Cardiac fibroblast (primary cell): ENCODE measurements at regions not wholly inside any gene's neighbourhood (a gene's known extent, or its start where the extent isn't known, plus 50 kb on each side); places are given as distances from the start of the nearest gene placed in this dataset.

ENCODE experiments used
- DNase-seq, 2 donors: peaks; one replicate each; pipeline versions ENCODE4 v3.0.0 to v3.0.0-alpha.2; 2010; ENCODE audit warnings: low read depth in 2 of 2
- H3K4me3 ChIP-seq, 2 donors: replicated peaks in 1 of 2; 1 replicate in 1 of 2; 2 replicates in 1 of 2; pipeline ENCODE4 v1.5.1; 2011; ENCODE audit warnings: low read depth in 2 of 2, low read length in 2 of 2, mild to moderate bottlenecking in 2 of 2, moderate library complexity in 1 of 2
- TF ChIP-seq, protein P1 (sequence below): IDR thresholded peaks from one replicate; pipeline ENCODE4 v1.5.1; 2011; ENCODE audit warnings: low read depth, mild to moderate bottlenecking, low read length, inconsistent platforms

DNA sequence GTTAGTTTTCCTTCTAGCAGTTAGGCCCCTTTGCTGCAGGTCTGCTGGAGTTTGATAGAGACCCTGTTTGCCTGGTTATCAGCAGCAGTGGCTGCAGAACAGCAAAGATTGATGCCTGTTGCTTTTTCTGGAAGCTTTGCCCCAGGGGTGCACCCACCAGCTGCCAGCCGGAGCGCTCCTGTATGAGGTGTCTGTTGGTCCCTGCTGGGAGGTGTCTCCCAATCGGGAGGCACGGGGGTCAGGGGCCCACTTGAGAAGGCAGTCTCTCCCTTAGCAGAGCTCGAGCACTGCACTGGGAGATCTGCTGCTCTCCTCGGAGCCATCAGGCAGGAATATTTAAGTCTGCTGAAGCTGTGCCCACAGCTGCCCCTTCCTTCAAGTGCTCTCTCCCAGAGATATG, 825.3 kb upstream of the GRM7 start:
- TF ChIP-seq, protein P1, sequence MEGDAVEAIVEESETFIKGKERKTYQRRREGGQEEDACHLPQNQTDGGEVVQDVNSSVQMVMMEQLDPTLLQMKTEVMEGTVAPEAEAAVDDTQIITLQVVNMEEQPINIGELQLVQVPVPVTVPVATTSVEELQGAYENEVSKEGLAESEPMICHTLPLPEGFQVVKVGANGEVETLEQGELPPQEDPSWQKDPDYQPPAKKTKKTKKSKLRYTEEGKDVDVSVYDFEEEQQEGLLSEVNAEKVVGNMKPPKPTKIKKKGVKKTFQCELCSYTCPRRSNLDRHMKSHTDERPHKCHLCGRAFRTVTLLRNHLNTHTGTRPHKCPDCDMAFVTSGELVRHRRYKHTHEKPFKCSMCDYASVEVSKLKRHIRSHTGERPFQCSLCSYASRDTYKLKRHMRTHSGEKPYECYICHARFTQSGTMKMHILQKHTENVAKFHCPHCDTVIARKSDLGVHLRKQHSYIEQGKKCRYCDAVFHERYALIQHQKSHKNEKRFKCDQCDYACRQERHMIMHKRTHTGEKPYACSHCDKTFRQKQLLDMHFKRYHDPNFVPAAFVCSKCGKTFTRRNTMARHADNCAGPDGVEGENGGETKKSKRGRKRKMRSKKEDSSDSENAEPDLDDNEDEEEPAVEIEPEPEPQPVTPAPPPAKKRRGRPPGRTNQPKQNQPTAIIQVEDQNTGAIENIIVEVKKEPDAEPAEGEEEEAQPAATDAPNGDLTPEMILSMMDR: no peak
- no peak overlapping the region for H3K4me3 ChIP-seq
- DNase-seq: no peak

DNA sequence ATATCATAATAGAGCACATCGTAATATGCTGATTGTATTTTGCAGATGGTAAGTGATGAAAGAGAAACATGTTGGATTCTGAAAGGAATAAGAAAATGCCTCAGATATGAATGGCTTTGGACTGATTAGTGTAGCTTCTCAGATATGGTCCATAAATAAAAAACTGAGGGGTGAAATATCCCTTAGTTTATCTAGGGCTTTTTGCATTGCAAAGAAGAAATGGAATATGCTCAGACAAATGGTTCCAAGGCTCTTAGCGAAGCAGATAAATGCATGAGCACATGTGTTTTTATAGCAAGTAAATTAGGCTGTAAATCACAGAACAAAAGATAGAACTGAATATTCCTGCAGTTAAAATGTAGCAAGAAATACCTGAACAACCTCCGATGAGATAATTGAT, 820.9 kb upstream of the GRM7 start:
- no peak for DNase-seq
- TF ChIP-seq, protein P1: no peak
- no peak overlapping the region for H3K4me3 ChIP-seq

DNA sequence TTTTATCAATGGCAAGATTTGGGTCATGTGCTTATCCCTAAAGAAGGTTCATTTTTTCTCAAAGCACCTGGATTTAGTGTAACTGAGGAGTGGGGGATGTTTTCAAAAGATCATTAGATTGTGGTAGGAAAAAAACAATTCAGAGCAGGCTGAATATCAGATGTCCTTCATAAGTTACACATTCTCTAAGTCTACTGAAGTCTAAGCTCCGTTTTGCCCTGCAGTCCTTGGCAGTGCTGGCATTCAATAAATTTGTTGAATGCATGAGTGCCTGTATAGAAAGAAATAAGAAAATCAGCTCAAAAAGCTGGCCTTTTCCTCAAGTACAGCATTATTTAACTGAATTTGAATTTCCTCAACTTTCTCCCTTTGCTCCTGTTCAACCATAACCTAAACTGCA, 819.0 kb upstream of the GRM7 start:
- no peak overlapping the region for H3K4me3 ChIP-seq
- no peak for DNase-seq
- TF ChIP-seq, protein P1: no peak

DNA sequence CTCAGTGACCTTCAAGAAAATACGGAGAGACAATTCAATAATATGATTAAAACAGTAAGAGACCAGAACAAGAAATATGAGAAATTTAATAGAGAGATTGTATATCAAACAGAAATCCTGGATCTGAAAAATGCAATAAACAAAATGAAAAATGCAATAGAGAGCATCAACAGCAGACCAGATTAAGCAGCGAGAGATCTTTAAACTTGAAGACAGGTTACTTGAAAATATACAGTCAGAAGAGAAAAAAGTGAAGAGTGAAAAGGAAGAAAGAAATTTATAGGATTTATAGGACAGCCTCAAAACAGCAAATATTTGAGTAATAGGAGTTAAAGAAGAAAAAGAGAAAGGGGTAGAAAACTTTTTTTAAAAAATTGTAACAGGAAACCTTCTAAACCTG, 813.9 kb upstream of the GRM7 start:
- no peak overlapping the region for H3K4me3 ChIP-seq
- DNase-seq: no peak
- TF ChIP-seq, protein P1: no peak

DNA sequence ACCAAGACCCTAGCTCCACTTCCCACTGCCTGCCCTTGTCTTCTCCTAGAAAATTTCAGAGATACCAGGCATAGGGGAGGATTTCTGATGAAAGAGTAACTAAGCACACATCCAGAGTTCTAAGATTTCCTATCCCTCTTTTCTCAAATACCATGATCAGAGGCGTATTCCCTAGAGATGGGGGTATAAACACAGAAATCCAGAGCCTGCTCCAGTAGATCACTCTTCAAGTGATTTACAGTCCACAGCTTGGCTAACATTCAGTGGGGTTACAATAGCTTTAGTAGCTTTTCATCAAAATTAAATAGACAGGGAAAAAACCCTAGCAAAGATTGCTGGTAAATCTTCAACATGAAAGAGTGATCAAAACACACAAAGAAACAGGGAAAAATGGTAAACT, 800.7 kb upstream of the GRM7 start:
- no peak overlapping the region for H3K4me3 ChIP-seq
- TF ChIP-seq, protein P1: no peak
- DNase-seq: no peak

DNA sequence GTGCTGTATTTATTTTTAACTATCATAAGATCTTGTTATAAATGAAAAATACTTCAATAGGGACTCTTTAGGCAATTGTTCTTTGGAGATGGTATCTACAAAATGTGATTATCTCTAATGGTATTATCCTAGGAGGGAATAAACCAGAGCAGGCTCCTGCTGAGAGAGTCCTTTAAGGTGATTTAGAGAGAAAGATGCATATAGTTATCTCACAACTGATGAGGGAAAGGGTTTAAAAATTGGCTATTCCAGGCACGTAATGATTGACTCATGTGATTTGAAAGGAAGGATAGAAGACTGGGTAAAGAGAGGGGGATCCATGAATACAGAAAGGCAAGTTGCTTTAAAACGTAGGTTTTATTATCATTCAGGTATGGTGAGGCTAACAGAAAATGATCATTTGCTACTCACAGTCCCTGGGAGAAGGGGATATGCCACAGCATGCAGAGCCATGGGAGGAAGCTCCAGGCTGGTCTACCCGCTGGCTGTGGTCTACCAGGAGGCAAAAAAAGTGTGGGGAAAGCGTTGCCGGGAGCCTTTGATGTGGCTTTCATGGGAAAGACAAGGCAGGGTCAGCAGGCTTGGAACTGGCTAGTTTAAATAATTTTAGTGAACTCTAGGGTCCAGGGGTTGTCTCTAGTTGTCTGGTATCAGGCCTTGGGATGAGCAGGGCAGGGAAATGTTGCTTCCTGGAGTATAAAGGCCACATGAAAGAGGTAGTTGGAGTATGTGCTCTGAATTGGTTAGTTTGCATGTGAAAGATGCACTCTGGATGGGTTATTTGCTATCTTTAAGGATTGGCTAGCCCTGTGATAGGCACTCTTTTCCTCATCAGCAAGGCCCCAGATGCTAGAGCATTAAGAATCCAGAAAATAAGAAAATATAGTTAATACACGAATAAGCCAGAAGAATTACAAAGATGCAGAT, 798.4 kb upstream of the GRM7 start:
- DNase-seq: no peak
- H3K4me3 ChIP-seq: no peak overlapping the region
- TF ChIP-seq, protein P1: no peak
